ENCODE measurements at regions not wholly inside any gene's neighbourhood (a gene's known extent, or its start where the extent isn't known, plus 50 kb on each side); places are given as distances from the start of the nearest gene placed in this dataset.

GRCh38 chr6:26285143-26286134 is 79.6 kb upstream of the BTN3A2 start:
- peak overlapping the region; percentile 68 to 74 for H3K4me3 ChIP-seq (replicated peaks in 1 of 2; ENCODE audit: low read depth in 2 of 2, low read length in 2 of 2)
- DNase-seq (ENCODE audit: low read depth in 2 of 2) = peak; percentile 99 to 100
- TF ChIP-seq CTCF (IDR thresholded peaks at IDR 0.05; ENCODE audit: low read depth, low read length) = no peak

GRCh38 chr6:26286168-26286877 is 78.7 kb upstream of the BTN3A2 start:
- DNase-seq (ENCODE audit: low read depth in 2 of 2) = peak; percentile 83
- peak overlapping the region; percentile 68 to 74 for H3K4me3 ChIP-seq (replicated peaks in 1 of 2; ENCODE audit: low read depth in 2 of 2, low read length in 2 of 2)
- TF ChIP-seq CTCF (IDR thresholded peaks at IDR 0.05; ENCODE audit: low read depth, low read length) = no peak

GRCh38 chr6:26288155-26288554 is 76.8 kb upstream of the BTN3A2 start:
- no peak overlapping the region for H3K4me3 ChIP-seq (replicated peaks in 1 of 2; ENCODE audit: low read depth in 2 of 2, low read length in 2 of 2)
- no peak for TF ChIP-seq CTCF (IDR thresholded peaks at IDR 0.05; ENCODE audit: low read depth, low read length)
- DNase-seq (ENCODE audit: low read depth in 2 of 2) = no peak

- H3K4me3 ChIP-seq (replicated peaks in 1 of 2; ENCODE audit: low read depth in 2 of 2, low read length in 2 of 2) = no peak overlapping the region
- DNase-seq (ENCODE audit: low read depth in 2 of 2) = no peak
- no peak for TF ChIP-seq CTCF (IDR thresholded peaks at IDR 0.05; ENCODE audit: low read depth, low read length)
These were observed 74.1 kb upstream of the BTN3A2 start for GRCh38 chr6:26290941-26291340.

- no peak for DNase-seq (ENCODE audit: low read depth in 2 of 2)
- no peak for TF ChIP-seq CTCF (IDR thresholded peaks at IDR 0.05; ENCODE audit: low read depth, low read length)
- H3K4me3 ChIP-seq (replicated peaks in 1 of 2; ENCODE audit: low read depth in 2 of 2, low read length in 2 of 2) = no peak overlapping the region
These were observed 72.3 kb upstream of the BTN3A2 start for GRCh38 chr6:26292709-26293108.

- DNase-seq (ENCODE audit: low read depth in 2 of 2) = no peak
- TF ChIP-seq CTCF (IDR thresholded peaks at IDR 0.05; ENCODE audit: low read depth, low read length) = no peak
- no peak overlapping the region for H3K4me3 ChIP-seq (replicated peaks in 1 of 2; ENCODE audit: low read depth in 2 of 2, low read length in 2 of 2)
These were observed 70.7 kb upstream of the BTN3A2 start for GRCh38 chr6:26294302-26294701.

All from cardiac fibroblast (primary cell).